ENCODE measurements at regions not wholly inside any gene's neighbourhood (a gene's known extent, or its start where the extent isn't known, plus 50 kb on each side); places are given as distances from the start of the nearest gene placed in this dataset.

DNA sequence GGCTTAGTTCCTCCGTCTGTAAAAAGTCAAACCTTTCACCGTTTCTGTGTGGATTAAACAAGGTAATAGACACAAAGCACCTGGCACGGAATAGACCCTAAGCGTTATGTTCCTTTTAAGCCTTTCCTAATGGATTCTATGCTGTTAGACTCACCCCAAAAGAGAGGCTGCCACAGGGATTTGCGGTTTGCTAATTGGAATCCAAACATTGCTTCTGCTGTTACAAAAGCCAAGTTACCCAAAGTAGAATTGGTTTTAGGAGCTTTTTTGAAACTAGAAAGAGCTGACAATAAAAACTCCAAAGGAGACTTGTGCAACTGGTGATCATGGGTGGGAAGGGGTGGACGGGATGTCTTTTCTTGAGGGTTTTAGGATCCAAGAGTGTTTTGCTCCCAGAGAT, 178.0 kb downstream of the BMP7 start:
- TF ChIP-seq, protein P1, sequence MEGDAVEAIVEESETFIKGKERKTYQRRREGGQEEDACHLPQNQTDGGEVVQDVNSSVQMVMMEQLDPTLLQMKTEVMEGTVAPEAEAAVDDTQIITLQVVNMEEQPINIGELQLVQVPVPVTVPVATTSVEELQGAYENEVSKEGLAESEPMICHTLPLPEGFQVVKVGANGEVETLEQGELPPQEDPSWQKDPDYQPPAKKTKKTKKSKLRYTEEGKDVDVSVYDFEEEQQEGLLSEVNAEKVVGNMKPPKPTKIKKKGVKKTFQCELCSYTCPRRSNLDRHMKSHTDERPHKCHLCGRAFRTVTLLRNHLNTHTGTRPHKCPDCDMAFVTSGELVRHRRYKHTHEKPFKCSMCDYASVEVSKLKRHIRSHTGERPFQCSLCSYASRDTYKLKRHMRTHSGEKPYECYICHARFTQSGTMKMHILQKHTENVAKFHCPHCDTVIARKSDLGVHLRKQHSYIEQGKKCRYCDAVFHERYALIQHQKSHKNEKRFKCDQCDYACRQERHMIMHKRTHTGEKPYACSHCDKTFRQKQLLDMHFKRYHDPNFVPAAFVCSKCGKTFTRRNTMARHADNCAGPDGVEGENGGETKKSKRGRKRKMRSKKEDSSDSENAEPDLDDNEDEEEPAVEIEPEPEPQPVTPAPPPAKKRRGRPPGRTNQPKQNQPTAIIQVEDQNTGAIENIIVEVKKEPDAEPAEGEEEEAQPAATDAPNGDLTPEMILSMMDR (IDR thresholded peaks at IDR 0.05 in 8 of 11, conservative IDR thresholded peaks at IDR 0.05 in 3 of 11): no peak
- TF ChIP-seq POLR2AphosphoS5 (IDR thresholded peaks at IDR 0.05): no peak
